TTC549 (cell line): ENCODE measurements at regions not wholly inside any gene's neighbourhood (a gene's known extent, or its start where the extent isn't known, plus 50 kb on each side); places are given as distances from the start of the nearest gene placed in this dataset.

Source experiments
- FAIRE-seq: peaks from 2 replicates; lab custom pipeline; 2012; peaks lifted over from hg19 to GRCh38; lab: Jason Lieb, UNC

DNA sequence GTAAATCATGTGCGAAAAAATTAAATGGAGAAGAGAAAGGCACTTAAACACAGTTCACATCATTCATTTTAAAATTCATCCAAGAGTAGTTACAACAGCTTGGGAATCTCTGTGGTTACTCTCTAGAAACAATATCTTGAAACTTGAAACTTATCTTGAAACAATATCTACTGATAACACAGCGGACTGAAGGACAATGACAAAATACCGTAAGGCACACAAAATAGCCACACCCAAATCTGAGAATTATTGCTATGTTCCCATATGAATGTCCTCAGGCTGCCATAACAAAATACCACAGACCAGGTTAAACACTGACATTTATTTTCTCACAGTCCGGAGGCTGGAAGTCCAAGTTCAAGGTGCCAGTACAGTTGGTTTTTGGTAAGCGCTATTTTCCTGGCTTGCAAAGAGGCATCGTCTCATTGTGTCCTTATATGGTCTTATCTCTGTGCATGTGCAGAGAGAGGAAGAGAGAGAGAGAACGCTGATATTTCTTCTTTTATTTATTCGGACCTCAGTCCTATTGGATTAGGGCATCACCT, 122.5 kb upstream of the BTBD3 start:
- FAIRE-seq: no peak

- no peak for FAIRE-seq
Observed at GRCh38 chr20:11796026-11796425, 121.7 kb upstream of the BTBD3 start.

- FAIRE-seq: no peak
Observed at GRCh38 chr20:11797156-11797555, 120.5 kb upstream of the BTBD3 start.

DNA sequence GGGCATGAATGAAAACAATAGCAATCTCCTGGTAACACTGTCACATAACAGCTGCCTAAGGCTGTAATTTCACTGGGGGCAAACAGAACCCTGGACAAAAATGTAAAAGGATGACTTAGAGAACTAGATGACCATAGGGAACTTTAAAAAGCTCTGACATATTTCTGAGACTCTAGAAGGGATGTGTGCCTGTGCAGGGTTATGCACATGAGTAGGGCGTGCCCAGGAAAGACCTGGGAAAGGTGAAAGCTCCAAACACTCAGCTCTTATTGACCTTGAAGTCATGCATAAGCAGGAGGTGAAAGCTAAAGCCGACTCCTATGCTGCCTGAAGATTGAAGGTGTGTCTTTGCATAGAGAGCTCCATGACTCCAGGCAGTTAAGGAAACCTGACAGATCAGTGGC, 118.4 kb upstream of the BTBD3 start:
- no peak for FAIRE-seq

GRCh38 chr20:11807054-11808048, 110.3 kb upstream of the BTBD3 start:
- FAIRE-seq: no peak

GRCh38 chr20:11808841-11809240, 108.9 kb upstream of the BTBD3 start:
- FAIRE-seq: no peak

DNA sequence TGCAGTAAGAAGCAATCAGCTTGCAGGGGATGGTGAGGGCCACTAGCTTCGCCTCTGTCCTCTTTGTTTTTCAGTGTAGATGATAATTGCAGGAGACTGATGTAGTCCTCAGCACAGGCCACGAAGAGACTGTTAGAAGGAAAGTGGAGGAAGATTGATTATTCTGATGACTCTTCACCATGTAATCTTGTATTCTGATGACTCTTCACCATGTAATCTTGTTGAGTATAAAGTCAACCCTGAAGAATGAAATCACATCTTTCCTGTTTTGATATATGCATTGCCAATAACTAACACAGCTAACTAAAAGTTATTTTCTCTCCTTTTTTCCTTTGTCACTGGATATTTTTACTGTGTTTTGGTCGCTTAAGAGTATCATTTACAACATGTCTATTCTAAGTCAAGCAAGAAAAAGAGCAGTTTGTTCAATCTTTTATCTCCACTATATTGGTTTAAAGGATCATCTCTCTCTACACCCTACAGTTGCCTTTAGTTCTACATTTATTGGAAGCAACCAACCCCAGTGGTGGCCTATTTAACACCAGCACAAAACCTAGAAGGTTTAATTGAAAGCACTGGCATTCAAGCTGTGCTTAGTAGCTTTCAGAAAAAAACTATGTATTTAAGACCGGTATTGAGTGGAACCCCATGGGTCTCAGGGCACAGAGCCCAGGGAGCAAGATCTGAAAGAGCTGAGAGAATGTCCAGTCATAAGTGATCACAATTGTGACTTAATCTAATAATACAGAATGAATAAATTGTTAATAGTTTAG, 107.2 kb upstream of the BTBD3 start:
- no peak for FAIRE-seq

- FAIRE-seq: no peak
Observed at GRCh38 chr20:11813106-11813890, 104.4 kb upstream of the BTBD3 start.

DNA sequence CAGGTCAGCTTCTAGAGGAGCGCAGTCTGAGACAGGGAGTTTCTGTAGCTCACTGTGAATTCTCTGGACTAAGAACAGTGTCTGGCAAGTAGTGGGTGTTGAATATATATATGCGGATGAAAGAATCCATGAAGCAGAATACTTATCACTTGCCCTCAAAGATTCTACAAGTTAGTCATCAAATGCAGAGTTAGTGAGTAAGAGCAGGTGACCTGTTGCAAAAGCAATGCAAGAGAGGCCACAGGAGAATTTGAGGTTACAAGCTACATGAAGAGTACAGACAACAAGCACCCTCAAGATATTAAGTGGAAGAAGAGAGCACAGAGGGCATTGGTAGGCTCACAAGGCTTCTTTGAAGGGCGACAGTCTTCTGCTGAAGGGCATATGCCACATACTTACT, 103.4 kb upstream of the BTBD3 start:
- FAIRE-seq: no peak

- FAIRE-seq: no peak
Observed at GRCh38 chr20:11820838-11821237, 96.9 kb upstream of the BTBD3 start.

DNA sequence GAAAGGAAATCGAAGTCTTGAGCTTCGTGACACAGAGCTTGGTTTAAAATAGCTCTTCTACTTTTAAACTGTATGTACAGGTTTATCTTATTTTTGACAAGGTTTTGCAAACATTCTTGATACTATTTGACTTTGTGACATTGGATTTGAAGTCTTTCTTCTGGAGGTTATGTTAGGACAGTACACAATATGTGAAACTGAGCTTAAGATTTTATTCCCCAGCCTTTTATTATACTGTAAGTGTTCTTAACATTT, 95.2 kb upstream of the BTBD3 start:
- no peak for FAIRE-seq

DNA sequence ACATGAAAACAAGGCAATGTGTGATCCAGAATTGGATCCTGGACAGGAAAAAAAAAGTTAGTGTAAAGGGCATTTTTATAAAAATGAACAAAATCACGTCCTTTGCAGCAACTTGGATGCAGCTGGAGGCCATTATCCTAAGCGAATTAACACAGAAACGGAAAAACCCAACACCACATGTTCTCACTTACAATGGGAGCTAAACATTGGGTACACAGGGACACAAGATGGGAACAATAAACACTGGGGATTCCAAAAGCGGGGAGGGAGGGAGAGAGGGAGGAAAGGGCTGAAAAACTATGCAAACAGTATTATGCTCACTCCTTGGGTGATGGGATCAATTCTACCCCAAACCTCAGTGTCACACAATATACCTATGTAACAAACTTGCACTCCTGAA, 91.4 kb upstream of the BTBD3 start:
- no peak for FAIRE-seq

- FAIRE-seq: no peak
Observed at GRCh38 chr20:11832397-11832796, 85.3 kb upstream of the BTBD3 start.

DNA sequence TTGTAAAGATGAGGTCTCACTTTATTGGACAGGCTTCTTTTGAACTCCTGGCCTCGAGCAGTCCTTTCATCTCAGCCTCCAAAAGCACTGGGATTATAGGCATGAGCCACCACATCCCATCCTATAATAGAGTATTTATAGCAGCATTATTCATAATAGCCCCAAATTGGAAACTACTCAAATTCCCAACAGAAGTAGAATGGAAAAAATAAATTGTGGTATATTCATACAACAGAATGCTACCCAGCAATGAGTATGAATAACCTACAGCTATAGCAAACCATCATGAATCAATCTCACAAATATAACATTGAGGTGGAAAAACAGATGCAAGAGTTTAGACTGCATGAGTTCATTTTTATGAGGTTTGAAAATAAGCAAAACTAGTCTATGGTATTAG, 84.8 kb upstream of the BTBD3 start:
- no peak for FAIRE-seq

GRCh38 chr20:11833825-11834224, 83.9 kb upstream of the BTBD3 start:
- no peak for FAIRE-seq

GRCh38 chr20:11838076-11838636, 79.5 kb upstream of the BTBD3 start:
- no peak for FAIRE-seq

- FAIRE-seq: no peak
Observed at GRCh38 chr20:11841972-11842461, 75.7 kb upstream of the BTBD3 start.

DNA sequence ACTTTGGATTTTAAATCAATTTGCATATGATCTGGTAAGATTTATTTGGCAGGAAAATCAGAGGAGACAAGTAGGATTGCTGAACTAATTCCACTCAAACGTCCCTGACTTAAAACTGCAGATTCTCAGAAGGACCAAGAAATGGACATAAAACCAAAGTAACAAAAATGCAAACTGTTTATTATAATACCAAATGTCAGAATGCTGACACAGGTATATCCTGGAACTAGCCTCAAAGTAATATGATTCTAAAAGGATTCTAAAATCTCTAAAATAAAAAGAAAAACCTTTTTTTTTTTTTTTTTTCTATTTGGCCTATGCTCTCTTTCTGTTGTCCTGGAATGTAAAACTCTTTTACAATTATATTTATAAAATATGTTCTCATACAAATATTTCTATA, 74.4 kb upstream of the BTBD3 start:
- no peak for FAIRE-seq

- FAIRE-seq: no peak
Observed at GRCh38 chr20:11844691-11845090, 73.0 kb upstream of the BTBD3 start.

DNA sequence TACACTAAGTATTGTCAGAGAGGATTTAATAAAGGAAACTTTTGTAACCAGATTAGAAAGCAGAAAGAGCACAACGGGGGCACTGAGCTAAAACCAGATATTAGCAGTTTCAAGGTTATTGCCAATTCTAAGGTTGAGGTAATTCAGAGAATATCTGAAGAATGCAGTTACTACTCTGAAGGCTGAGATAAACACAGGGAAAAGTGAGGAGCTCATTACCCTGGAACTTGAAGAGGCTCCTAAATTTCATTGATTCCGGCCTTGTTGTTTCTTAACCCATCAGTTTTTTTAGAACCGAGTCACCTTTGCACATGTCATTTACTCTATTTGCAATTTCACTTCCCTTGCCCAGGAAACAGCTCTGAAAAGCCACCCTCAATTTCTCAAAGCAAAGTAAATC, 72.4 kb upstream of the BTBD3 start:
- FAIRE-seq: no peak

DNA sequence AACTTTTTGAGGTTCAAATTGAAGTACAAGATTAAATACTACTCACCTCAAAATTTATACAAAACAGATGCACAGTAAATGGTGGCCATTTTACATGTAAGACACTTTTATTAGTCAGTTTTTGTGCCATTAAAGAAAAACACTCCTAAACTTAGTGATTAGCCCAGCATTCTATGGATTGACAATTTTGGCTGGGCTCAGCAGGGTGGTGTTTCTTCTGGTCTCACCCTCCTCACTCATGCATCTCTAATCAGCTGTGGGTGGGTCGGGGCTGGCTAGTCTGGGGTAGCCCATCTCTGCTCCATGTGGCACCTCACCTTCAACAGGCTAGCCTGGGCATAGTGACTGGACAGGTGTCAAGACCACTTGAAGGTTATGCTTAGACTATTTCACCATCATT, 71.6 kb upstream of the BTBD3 start:
- no peak for FAIRE-seq

- no peak for FAIRE-seq
Observed at GRCh38 chr20:11847827-11848226, 69.9 kb upstream of the BTBD3 start.
